Neuronal stem cell (in vitro differentiated cells): ENCODE measurements at regions not wholly inside any gene's neighbourhood (a gene's known extent, or its start where the extent isn't known, plus 50 kb on each side); places are given as distances from the start of the nearest gene placed in this dataset.

Experiments used
- DNase-seq: peaks from one replicate; pipeline ENCODE4 v3.0.0-alpha.2; 2013; ENCODE audit warnings: low spot score
- H2AFZ ChIP-seq: one replicate; pipeline ENCODE4 v1.6.1; 2013; ENCODE audit warnings: mild to moderate bottlenecking, low read length, inconsistent platforms
- H2AK5ac ChIP-seq: 2 replicates; pipeline ENCODE4 v1.6.1; 2013; ENCODE audit warnings: low read depth, mild to moderate bottlenecking, inconsistent platforms, low read length, moderate library complexity, mixed read lengths
- H2BK120ac ChIP-seq: 2 replicates; pipeline ENCODE4 v1.6.1; 2013; ENCODE audit warnings: low read depth, mild to moderate bottlenecking, inconsistent platforms, low read length, moderate library complexity, mixed read lengths
- H2BK12ac ChIP-seq: one replicate; pipeline ENCODE4 v1.6.1; 2013; ENCODE audit warnings: low read length, inconsistent platforms
- H2BK15ac ChIP-seq: 2 replicates; pipeline ENCODE4 v1.6.1; 2013; ENCODE audit warnings: mild to moderate bottlenecking, low read length, inconsistent platforms, mixed read lengths
- H2BK5ac ChIP-seq: one replicate; pipeline ENCODE4 v1.6.1; 2013; ENCODE audit warnings: inconsistent platforms, mild to moderate bottlenecking, low read length, moderate library complexity
- H3K14ac ChIP-seq: one replicate; pipeline ENCODE4 v1.6.1; 2013; ENCODE audit warnings: low read length, inconsistent platforms
- H3K18ac ChIP-seq: 2 replicates; pipeline ENCODE4 v1.6.1; 2013; ENCODE audit warnings: low read length, inconsistent platforms
- H3K23ac ChIP-seq: 2 replicates; pipeline ENCODE4 v1.6.1; 2013; ENCODE audit warnings: low read depth, mild to moderate bottlenecking, mixed read lengths, low read length, inconsistent platforms; ENCODE audit not compliant: poor library complexity
- H3K27ac ChIP-seq: replicated peaks from 3 replicates; pipeline ENCODE4 v1.5.1; 2013; ENCODE audit warnings: low read length, inconsistent platforms
- H3K27me3 ChIP-seq, 3 experiments: 2 replicates each; pipeline ENCODE4 v1.6.1; 2013; ENCODE audit warnings: low read length in 3 of 3, mild to moderate bottlenecking in 2 of 3, inconsistent platforms in 1 of 3, low read depth in 1 of 3, mixed read lengths in 1 of 3, moderate library complexity in 1 of 3; ENCODE audit not compliant: control insufficient read depth in 3 of 3, insufficient read depth in 3 of 3
- H3K36me3 ChIP-seq, 2 donors: replicated peaks in 1 of 2; 2 replicates each; pipeline ENCODE4 v1.6.1; 2013; ENCODE audit warnings: low read length in 2 of 2; ENCODE audit not compliant: control insufficient read depth in 2 of 2, insufficient read depth in 2 of 2
- H3K4ac ChIP-seq: 2 replicates; pipeline ENCODE4 v1.6.1; 2013; ENCODE audit warnings: inconsistent platforms, mild to moderate bottlenecking, low read length, moderate library complexity
- H3K4me1 ChIP-seq, 2 donors: 1 replicate in 1 of 2; 2 replicates in 1 of 2; pipeline ENCODE4 v1.6.1; 2013; ENCODE audit warnings: low read length in 2 of 2, low read depth in 1 of 2; ENCODE audit not compliant: control insufficient read depth in 2 of 2, insufficient read depth in 1 of 2
- H3K4me2 ChIP-seq: one replicate; pipeline ENCODE4 v1.6.1; 2013; ENCODE audit warnings: mild to moderate bottlenecking, low read length, inconsistent platforms; ENCODE audit not compliant: insufficient read depth, poor library complexity, severe bottlenecking
- H3K4me3 ChIP-seq, 2 donors: 2 replicates each; pipeline ENCODE4 v1.5.1; 2013; ENCODE audit warnings: low read length in 2 of 2, mild to moderate bottlenecking in 2 of 2, inconsistent platforms in 1 of 2, moderate library complexity in 1 of 2
- H3K79me1 ChIP-seq: one replicate; pipeline ENCODE4 v1.6.1; 2013; ENCODE audit warnings: low read depth, mild to moderate bottlenecking, inconsistent platforms, low read length, moderate library complexity
- H3K9ac ChIP-seq: one replicate; pipeline ENCODE4 v1.6.1; 2013; ENCODE audit warnings: mild to moderate bottlenecking, low read depth, low read length, inconsistent platforms; ENCODE audit not compliant: poor library complexity
- H3K9me3 ChIP-seq, 2 donors: replicated peaks in 1 of 2; 2 replicates each; pipeline versions ENCODE3 to v1.6.1; 2013; ENCODE audit warnings: low read length in 2 of 2, mild to moderate bottlenecking in 2 of 2, inconsistent platforms in 1 of 2, low read depth in 1 of 2, mixed read lengths in 1 of 2, moderate library complexity in 1 of 2; ENCODE audit not compliant: control insufficient read depth in 2 of 2, insufficient read depth in 1 of 2
- H4K8ac ChIP-seq: one replicate; pipeline ENCODE4 v1.6.1; 2013; ENCODE audit warnings: low read depth, mild to moderate bottlenecking, inconsistent platforms, low read length, moderate library complexity
- H4K91ac ChIP-seq: one replicate; pipeline ENCODE4 v1.6.1; 2013; ENCODE audit warnings: low read length, low read depth, mild to moderate bottlenecking, inconsistent platforms; ENCODE audit not compliant: poor library complexity
- WGBS, 2 donors: extraction: QIAGEN DNeasy Blood & Tissue Kit; methylation state at CpG; one replicate each; pipeline ENCODE4 v1.1.7; 2013; ENCODE audit warnings: missing lambda C conversion rate in 2 of 2, mixed read lengths in 1 of 2; ENCODE audit not compliant: insufficient read length in 2 of 2, insufficient replicate concordance in 1 of 2; ENCODE audit errors: extremely low coverage in 2 of 2; 5-methylcytosine and 5-hydroxymethylcytosine counted together

DNA sequence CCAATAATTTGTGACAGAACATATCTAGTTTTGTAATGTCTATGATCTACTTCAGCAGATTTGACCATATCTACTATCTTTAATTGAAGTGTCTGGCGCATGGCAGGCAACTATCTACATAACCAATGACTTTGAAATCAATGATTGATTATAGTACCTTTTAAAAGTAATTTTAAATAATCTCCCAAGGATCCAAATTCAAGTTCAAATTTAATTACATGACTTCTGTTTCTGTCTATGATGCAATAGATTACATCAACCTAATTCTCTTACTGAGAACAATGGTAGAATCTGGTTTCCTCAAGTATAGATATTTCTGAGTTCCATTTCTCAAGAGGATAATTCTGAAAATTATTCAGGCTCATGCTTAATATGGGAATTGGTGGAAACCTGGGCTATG lies 177.4 kb upstream of the IL15 start:
- Histone ChIP-seq H2AK5ac (no peak overlapping the region), H3K36me3 (no peaks in the 10 kb centered on the region), H3K14ac (no peak overlapping the region), H4K8ac (no peak overlapping the region), H4K91ac (no peak overlapping the region), H3K4ac (no peak overlapping the region), H3K18ac (no peak overlapping the region), H3K27me3 (no peaks in the 10 kb centered on the region), H2BK15ac (no peak overlapping the region), H2BK12ac (no peak overlapping the region), H3K9me3 (no peaks in the 10 kb centered on the region), H3K4me1 (no peaks in the 10 kb centered on the region), H3K9ac (no peak overlapping the region), H3K23ac (no peak overlapping the region), H3K79me1 (no peaks in the 10 kb centered on the region), H2BK5ac (no peak overlapping the region), H2BK120ac (no peak overlapping the region), H3K4me3 (no peak overlapping the region), H3K4me2 (no peak overlapping the region), H2AFZ (no peak overlapping the region), H3K27ac (no peak overlapping the region)
- WGBS, 2 donors, result no CpG with 5 or more reads among the region's 1 CpG
- DNase-seq, result no peak

DNA sequence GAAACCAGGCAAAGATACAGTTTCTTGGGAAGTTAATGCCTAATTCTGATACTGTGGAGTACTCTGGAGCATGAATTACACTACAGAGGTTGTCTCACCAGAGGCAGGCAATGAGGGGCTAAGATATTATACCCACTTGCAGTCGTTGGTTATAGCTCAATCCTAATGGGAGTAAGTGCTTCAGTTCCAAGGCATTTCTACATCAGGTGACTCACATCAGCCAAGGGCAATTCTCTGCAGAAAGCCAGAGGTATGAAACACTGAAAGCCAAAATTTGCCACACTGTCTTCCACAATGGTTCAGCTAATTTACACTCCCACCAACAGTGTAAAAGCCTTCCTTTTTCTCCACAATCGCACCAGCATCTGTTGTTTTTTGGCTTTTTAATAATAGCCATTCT lies 174.0 kb upstream of the IL15 start:
- DNase-seq, result no peak
- H4K8ac ChIP-seq, result no peak overlapping the region

DNA sequence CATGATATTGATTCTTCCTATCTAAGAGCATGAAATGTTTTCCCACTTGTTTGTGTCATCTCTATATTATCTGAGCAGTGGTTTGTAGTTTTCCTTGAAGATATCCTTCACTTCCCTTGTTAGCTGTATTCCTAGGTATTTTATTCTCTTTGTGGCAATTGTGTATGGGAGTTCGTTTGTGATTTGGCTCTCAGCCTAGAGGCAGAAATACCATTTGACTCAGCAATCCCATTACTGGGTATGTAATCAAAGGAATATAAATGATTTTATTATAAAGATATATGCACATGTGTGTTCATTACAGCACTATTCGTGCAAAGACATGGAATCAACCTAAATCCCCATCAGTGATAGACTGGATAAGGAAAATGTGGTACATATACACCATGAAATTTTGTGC lies 172.7 kb upstream of the IL15 start:
- WGBS, 2 donors, result no CpG with 5 or more reads among the region's 2 CpGs
- Histone ChIP-seq H3K9me3 (no peaks in the 10 kb centered on the region), H2BK15ac (no peak overlapping the region)

More for the DNA sequence above, 174.0 kb upstream of the IL15 start:
- Histone ChIP-seq H2AK5ac (no peak overlapping the region), H3K9me3 (no peaks in the 10 kb centered on the region), H2BK15ac (no peak overlapping the region), H2AFZ (no peak overlapping the region), H2BK120ac (no peak overlapping the region), H3K36me3 (no peaks in the 10 kb centered on the region), H2BK12ac (no peak overlapping the region), H4K91ac (no peak overlapping the region), H3K9ac (no peak overlapping the region), H3K18ac (no peak overlapping the region), H3K4me2 (no peak overlapping the region), H3K4me3 (no peak overlapping the region), H3K14ac (no peak overlapping the region), H3K23ac (no peak overlapping the region), H3K4ac (no peak overlapping the region), H3K79me1 (no peaks in the 10 kb centered on the region), H3K27me3 (no peaks in the 10 kb centered on the region), H3K4me1 (no peaks in the 10 kb centered on the region), H3K27ac (no peak overlapping the region), H2BK5ac (no peak overlapping the region)
- no CpG with 5 or more reads among the region's 2 CpGs for WGBS, 2 donors

DNA sequence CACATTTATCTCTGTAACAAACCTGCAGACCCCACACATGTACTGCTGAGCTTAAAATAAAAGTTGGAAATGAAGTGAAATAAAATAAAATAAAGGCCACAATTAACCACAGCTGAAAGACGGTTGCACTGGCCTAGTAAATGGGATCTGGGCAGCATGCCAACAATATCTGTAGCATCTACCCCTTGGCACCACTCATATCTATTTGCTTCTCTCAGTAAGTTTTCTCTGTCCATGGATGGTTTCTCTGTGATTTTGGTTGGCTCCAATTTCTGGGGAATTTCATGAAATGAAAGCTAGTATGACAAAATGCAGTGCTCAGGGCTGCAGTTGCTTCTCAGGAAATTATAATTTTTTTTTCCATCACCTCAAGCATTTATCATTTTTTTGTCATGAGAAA lies 172.0 kb upstream of the IL15 start:
- Histone ChIP-seq H3K14ac (no peak overlapping the region), H3K4me2 (no peak overlapping the region), H3K9ac (no peak overlapping the region), H3K4ac (no peak overlapping the region), H3K9me3 (no peaks in the 10 kb centered on the region), H3K4me1 (no peaks in the 10 kb centered on the region), H3K18ac (no peak overlapping the region), H3K4me3 (no peak overlapping the region), H2BK12ac (no peak overlapping the region), H2BK5ac (no peak overlapping the region), H2AK5ac (no peak overlapping the region), H2AFZ (no peak overlapping the region), H3K36me3 (no peaks in the 10 kb centered on the region), H4K91ac (no peak overlapping the region), H3K27me3 (no peaks in the 10 kb centered on the region), H3K27ac (no peak overlapping the region), H2BK120ac (no peak overlapping the region), H2BK15ac (no peak overlapping the region), H3K23ac (no peak overlapping the region), H4K8ac (no peak overlapping the region), H3K79me1 (no peaks in the 10 kb centered on the region)
- WGBS, 2 donors, result no CpG with 5 or more reads among the region's 1 CpG
- no peak for DNase-seq

More for the DNA sequence above, 172.7 kb upstream of the IL15 start:
- no peak overlapping the region for H3K14ac ChIP-seq
- H3K36me3 ChIP-seq, result no peaks in the 10 kb centered on the region
- H3K4me3 ChIP-seq, result no peak overlapping the region
- H3K4ac ChIP-seq, result no peak overlapping the region
- no peak overlapping the region for H3K18ac ChIP-seq
- no peak overlapping the region for H3K23ac ChIP-seq
- H3K9ac ChIP-seq, result no peak overlapping the region
- H2BK120ac ChIP-seq, result no peak overlapping the region
- H3K27me3 ChIP-seq, result no peaks in the 10 kb centered on the region
- H2AFZ ChIP-seq, result no peak overlapping the region
- no peaks in the 10 kb centered on the region for H3K4me1 ChIP-seq
- no peak overlapping the region for H4K8ac ChIP-seq
- no peak overlapping the region for H2BK12ac ChIP-seq
- H3K4me2 ChIP-seq, result no peak overlapping the region
- DNase-seq, result no peak
- H2BK5ac ChIP-seq, result no peak overlapping the region
- no peaks in the 10 kb centered on the region for H3K79me1 ChIP-seq
- H4K91ac ChIP-seq, result no peak overlapping the region
- no peak overlapping the region for H2AK5ac ChIP-seq
- no peak overlapping the region for H3K27ac ChIP-seq
